NT2/D1 (cell line): ENCODE measurements at regions not wholly inside any gene's neighbourhood (a gene's known extent, or its start where the extent isn't known, plus 50 kb on each side); places are given as distances from the start of the nearest gene placed in this dataset.

Source experiments
- YY1 ChIP-seq: IDR thresholded peaks from 2 replicates; pipeline ENCODE4 v1.6.1; 2011; ENCODE audit not compliant: insufficient read length, insufficient read depth
- ZNF274 ChIP-seq: IDR thresholded peaks from 2 replicates; pipeline ENCODE4 v1.6.1; 2011; ENCODE audit warnings: mild to moderate bottlenecking, low read depth, low read length

DNA sequence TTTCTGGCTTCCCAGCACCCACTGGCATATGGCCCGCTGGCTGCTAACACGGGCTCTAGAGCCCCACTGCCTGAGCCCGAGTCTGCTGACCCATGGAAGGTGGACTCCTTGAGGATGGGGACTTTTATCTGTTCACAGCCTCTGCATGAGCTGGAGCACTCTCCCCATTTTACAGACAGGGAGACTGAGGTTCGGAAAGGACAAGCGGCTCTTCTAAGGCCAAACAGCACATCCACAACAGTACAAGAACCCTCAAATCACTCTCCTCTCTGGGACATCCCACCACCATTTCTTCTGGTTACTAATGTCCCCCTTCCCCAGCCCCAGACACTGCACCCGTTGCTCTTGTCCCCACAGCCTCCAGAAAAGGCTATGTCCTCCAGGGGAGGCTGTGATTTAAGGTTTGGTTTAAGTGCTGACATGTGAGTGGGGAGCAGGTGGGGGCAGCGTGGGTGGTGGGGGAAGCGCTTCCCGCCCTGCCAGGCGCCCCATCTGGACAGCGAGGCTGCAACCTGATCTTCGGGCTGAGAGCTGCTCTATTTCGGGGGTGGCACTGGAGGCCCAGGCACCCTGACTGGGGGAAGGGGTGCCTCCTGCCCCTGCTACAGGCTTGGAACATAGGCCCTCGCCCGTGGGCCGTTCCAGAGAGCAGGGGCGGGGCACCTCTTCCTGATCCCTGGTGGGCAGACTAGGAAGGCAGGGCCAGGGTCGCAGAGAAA is 104.8 kb upstream of the WNT4 start:
- TF ChIP-seq YY1 = no peak
- no peak for TF ChIP-seq ZNF274
